ENCODE measurements at regions not wholly inside any gene's neighbourhood (a gene's known extent, or its start where the extent isn't known, plus 50 kb on each side); places are given as distances from the start of the nearest gene placed in this dataset.

DNA sequence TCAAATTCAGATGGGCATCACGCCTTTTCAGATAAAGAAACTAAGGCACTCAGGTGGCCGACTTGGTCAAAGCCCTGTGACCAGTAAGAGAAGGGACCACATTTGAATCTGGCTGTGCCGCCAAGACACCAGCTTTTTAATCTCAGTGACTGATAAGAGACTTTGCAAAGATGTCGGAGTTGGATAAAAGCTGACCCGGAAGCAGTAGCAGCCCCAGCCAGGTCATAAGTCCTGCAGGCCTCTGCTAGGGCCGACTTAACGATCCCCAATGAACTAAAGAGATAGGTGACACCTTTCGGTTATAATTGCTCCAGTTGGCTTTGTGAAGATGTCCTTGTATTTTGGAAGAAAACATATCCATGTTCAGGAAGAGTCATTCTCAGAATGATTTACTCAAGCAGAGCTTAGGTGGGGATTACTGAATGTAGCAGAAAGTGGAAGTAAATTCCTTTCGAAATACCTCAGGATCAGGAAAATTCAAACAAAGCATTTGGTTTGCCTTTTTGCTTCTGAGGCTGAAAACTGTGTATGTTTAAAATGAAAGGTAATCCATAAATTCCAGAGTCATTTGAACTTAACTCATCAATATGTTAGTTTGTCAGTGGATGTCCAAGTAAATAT is 164.2 kb upstream of the PITRM1 start:
- TF ChIP-seq CTCF (conservative IDR thresholded peaks at IDR 0.05 in 1 of 2, IDR thresholded peaks at IDR 0.05 in 1 of 2; ENCODE audit: low read depth in 1 of 2, low read length in 2 of 2), result no peak
- TF ChIP-seq EZH2 (IDR thresholded peaks at IDR 0.05; ENCODE audit: low read length, missing control alignments), result no peak
